K562 (cell line): ENCODE measurements at regions not wholly inside any gene's neighbourhood (a gene's known extent, or its start where the extent isn't known, plus 50 kb on each side); places are given as distances from the start of the nearest gene placed in this dataset.
"Not testable (repeated sequence)": the region's sequence is repeated elsewhere in the genome, so short reads cannot be mapped to it uniquely, and the experiment has no call there.

Experiments used
- CTCF ChIP-seq, 3 experiments: IDR thresholded peaks in 2 of 3; conservative IDR thresholded peaks in 1 of 3; 2 replicates each; pipeline ENCODE4 v1.5.1; 2011 to 2012; ENCODE audit warnings: low read length in 3 of 3, mild to moderate bottlenecking in 3 of 3, control low read depth in 2 of 3, improper control_type of control experiment in 1 of 3, inconsistent platforms in 1 of 3, low read depth in 1 of 3, mixed read lengths in 1 of 3, moderate library complexity in 1 of 3; ENCODE audit not compliant: insufficient read depth in 2 of 3
- MED1 ChIP-seq: sonication (generic); formaldehyde crosslinking; IDR thresholded peaks from 2 replicates; pipeline ENCODE4 v1.8.1; 2023; ENCODE audit warnings: missing genetic modification reagents, borderline replicate concordance
- NFATC3 ChIP-seq: fragments of 450-650 bp; IDR thresholded peaks from 2 replicates; pipeline ENCODE4 v1.6.1; 2017; ENCODE audit warnings: mild to moderate bottlenecking
- NR1H2 ChIP-seq: sonication (generic); formaldehyde crosslinking; IDR thresholded peaks from 2 replicates; pipeline ENCODE4 v1.4.0; 2020; ENCODE audit warnings: mild to moderate bottlenecking, missing genetic modification reagents
- NUFIP1 ChIP-seq: fragments of 450-650 bp; IDR thresholded peaks from 2 replicates; pipeline ENCODE4 v1.6.1; 2018; ENCODE audit not compliant: partially characterized antibody
- POLR2A ChIP-seq: fragments of 450-650 bp; conservative IDR thresholded peaks from 2 replicates; pipeline ENCODE4 v1.6.1; 2016
- RAD21 ChIP-seq, 2 experiments: fragments of 250-450 bp in 1 of 2; fragments of 450-650 bp in 1 of 2; sonication (Bioruptor Pico) in 1 of 2; formaldehyde crosslinking in 1 of 2; IDR thresholded peaks in 1 of 2; conservative IDR thresholded peaks in 1 of 2; 2 replicates each; pipeline versions ENCODE4 v1.4.0 to v1.8.0; 2020 to 2022; ENCODE audit warnings: mild to moderate bottlenecking in 2 of 2, moderate library complexity in 1 of 2
- RBFOX2 ChIP-seq: fragments of 200-400 bp; formaldehyde crosslinking; IDR thresholded peaks from 2 replicates; pipeline ENCODE4 v1.6.1; 2017; ENCODE audit warnings: low read depth, mild to moderate bottlenecking, low read length, moderate library complexity
- SMAD1 ChIP-seq: fragments of 150-350 bp; IDR thresholded peaks from 2 replicates; pipeline ENCODE4 v1.6.1; 2014; ENCODE audit warnings: low read length, low read depth; ENCODE audit not compliant: partially characterized antibody
- THAP12 ChIP-seq: fragments of 250-450 bp; sonication (Bioruptor Pico); IDR thresholded peaks from 2 replicates; pipeline ENCODE4 v1.9.0; 2021; ENCODE audit warnings: mild to moderate bottlenecking, inconsistent platforms
- ZFPM2 ChIP-seq: fragments of 250-450 bp; sonication (Bioruptor Pico); IDR thresholded peaks from 2 replicates; pipeline ENCODE4 v1.5.1; 2022; ENCODE audit warnings: mild to moderate bottlenecking

DNA sequence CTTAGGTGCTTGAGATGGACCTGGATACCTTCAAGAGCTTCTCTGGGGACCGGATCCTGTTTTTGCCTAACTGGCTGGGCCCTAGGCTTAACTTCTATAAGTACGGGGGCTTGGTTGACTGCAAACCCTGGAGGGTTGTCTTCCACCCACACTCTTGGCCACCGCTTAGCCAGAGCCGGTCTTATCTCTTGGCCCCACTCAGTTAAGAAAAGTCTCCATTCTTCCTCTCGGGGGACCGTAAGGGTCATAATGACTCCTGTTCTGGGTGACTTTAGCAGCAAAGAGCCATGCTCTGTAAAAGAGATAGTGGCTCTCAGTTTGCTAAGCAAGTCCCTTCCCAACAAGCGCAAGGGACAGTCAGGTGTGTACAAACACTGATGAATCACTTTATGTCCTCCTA lies 153.2 kb downstream of the UNC93B1 start:
- TF ChIP-seq NUFIP1; THAP12; ZFPM2; SMAD1; NR1H2 (CRISPR knock-in tag); RBFOX2; CTCF (IDR thresholded peaks at IDR 0.05 in 2 of 3, conservative IDR thresholded peaks at IDR 0.05 in 1 of 3; ENCODE audit: insufficient read depth in 2 of 3, low read depth in 1 of 3, low read length in 3 of 3); MED1 (CRISPR knock-in tag); POLR2A; NFATC3; RAD21 (CRISPR knock-in tag; conservative IDR thresholded peaks at IDR 0.05 in 1 of 2, IDR thresholded peaks at IDR 0.05 in 1 of 2): not testable (repeated sequence)
